ENCODE measurements at regions not wholly inside any gene's neighbourhood (a gene's known extent, or its start where the extent isn't known, plus 50 kb on each side); places are given as distances from the start of the nearest gene placed in this dataset.

GRCh38 chr12:118742431-118742830, 238.9 kb upstream of the SRRM4 start (continued):
- TF ChIP-seq SAP30 (IDR thresholded peaks at IDR 0.05; ENCODE audit: insufficient read depth, insufficient replicate concordance, low read length) = no peak
- no peak for TF ChIP-seq POLR2A (IDR thresholded peaks at IDR 0.05; ENCODE audit: control extremely low read depth in 1 of 2, low read depth in 2 of 2, low read length in 2 of 2)
- no peak for TF ChIP-seq GTF2F1 (IDR thresholded peaks at IDR 0.05; ENCODE audit: borderline replicate concordance, low read depth, low read length)
- no peak for TF ChIP-seq E2F6 (IDR thresholded peaks at IDR 0.05)
- TF ChIP-seq SIN3A (conservative IDR thresholded peaks at IDR 0.05 in 1 of 2, IDR thresholded peaks at IDR 0.05 in 1 of 2; ENCODE audit: low read depth in 1 of 2, low read length in 2 of 2) = no peak
